ENCODE measurements at regions not wholly inside any gene's neighbourhood (a gene's known extent, or its start where the extent isn't known, plus 50 kb on each side); places are given as distances from the start of the nearest gene placed in this dataset.

DNA sequence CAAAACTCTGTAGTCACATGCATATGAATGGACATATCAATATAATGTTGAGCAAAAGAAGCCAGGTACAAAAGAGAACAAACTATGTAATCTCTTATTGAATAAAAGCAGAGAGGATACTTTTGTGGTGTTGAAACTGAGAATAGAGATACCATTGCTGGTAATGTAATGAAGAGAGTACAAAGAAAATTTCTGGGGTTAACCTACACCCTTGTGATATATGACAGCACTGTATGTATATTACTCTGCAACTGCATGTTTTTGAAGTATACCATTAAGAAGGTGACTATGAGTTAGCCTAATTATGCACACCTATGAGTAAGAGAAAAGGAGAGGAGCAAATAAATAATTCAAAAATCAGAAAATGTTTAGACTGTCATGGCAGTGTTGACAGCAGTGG is 268.8 kb upstream of the DEFB112 start:
- CTCF ChIA-PET: no interaction called here
- H3K4me1 ChIP-seq (ENCODE audit: control insufficient read depth, insufficient read depth, low read length): no peaks in the 10 kb centered on the region
- no peaks in the 10 kb centered on the region for H3K9me3 ChIP-seq (ENCODE audit: control insufficient read depth, insufficient read depth, low read depth, low read length)
- TF ChIP-seq KLF17 (tag by site-specific recombination; IDR thresholded peaks at IDR 0.05) (no peak), GLI4 (tag by site-specific recombination; IDR thresholded peaks at IDR 0.05) (no peak), ZNF704 (tag by site-specific recombination; IDR thresholded peaks at IDR 0.05) (no peak), ZNF302 (tag by site-specific recombination; IDR thresholded peaks at IDR 0.05; ENCODE audit: low read depth) (no peak), ZNF707 (tag by site-specific recombination; IDR thresholded peaks at IDR 0.05) (no peak), SALL2 (tag by site-specific recombination; IDR thresholded peaks at IDR 0.05; ENCODE audit: borderline replicate concordance) (no peak), SP2 (tag by site-specific recombination; IDR thresholded peaks at IDR 0.05) (no peak), ZBTB21 (tag by site-specific recombination; IDR thresholded peaks at IDR 0.05) (no peak), ZNF138 (tag by site-specific recombination; IDR thresholded peaks at IDR 0.05; ENCODE audit: borderline replicate concordance) (no peak), ZNF654 (tag by site-specific recombination; IDR thresholded peaks at IDR 0.05; ENCODE audit: low read depth) (no peak), ZNF660 (tag by site-specific recombination; IDR thresholded peaks at IDR 0.05) (no peak), ZNF426 (tag by site-specific recombination; IDR thresholded peaks at IDR 0.05) (no peak), ZNF843 (tag by site-specific recombination; IDR thresholded peaks at IDR 0.05) (no peak), BCL11A (tag by site-specific recombination; IDR thresholded peaks at IDR 0.05; ENCODE audit: low read depth) (no peak), ZNF248 (tag by site-specific recombination; IDR thresholded peaks at IDR 0.05) (no peak)
- TF ChIP-seq, protein P1, sequence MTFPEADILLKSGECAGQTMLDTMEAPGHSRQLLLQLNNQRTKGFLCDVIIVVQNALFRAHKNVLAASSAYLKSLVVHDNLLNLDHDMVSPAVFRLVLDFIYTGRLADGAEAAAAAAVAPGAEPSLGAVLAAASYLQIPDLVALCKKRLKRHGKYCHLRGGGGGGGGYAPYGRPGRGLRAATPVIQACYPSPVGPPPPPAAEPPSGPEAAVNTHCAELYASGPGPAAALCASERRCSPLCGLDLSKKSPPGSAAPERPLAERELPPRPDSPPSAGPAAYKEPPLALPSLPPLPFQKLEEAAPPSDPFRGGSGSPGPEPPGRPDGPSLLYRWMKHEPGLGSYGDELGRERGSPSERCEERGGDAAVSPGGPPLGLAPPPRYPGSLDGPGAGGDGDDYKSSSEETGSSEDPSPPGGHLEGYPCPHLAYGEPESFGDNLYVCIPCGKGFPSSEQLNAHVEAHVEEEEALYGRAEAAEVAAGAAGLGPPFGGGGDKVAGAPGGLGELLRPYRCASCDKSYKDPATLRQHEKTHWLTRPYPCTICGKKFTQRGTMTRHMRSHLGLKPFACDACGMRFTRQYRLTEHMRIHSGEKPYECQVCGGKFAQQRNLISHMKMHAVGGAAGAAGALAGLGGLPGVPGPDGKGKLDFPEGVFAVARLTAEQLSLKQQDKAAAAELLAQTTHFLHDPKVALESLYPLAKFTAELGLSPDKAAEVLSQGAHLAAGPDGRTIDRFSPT (tag by site-specific recombination; IDR thresholded peaks at IDR 0.05): no peak
- TF ChIP-seq, protein P2, sequence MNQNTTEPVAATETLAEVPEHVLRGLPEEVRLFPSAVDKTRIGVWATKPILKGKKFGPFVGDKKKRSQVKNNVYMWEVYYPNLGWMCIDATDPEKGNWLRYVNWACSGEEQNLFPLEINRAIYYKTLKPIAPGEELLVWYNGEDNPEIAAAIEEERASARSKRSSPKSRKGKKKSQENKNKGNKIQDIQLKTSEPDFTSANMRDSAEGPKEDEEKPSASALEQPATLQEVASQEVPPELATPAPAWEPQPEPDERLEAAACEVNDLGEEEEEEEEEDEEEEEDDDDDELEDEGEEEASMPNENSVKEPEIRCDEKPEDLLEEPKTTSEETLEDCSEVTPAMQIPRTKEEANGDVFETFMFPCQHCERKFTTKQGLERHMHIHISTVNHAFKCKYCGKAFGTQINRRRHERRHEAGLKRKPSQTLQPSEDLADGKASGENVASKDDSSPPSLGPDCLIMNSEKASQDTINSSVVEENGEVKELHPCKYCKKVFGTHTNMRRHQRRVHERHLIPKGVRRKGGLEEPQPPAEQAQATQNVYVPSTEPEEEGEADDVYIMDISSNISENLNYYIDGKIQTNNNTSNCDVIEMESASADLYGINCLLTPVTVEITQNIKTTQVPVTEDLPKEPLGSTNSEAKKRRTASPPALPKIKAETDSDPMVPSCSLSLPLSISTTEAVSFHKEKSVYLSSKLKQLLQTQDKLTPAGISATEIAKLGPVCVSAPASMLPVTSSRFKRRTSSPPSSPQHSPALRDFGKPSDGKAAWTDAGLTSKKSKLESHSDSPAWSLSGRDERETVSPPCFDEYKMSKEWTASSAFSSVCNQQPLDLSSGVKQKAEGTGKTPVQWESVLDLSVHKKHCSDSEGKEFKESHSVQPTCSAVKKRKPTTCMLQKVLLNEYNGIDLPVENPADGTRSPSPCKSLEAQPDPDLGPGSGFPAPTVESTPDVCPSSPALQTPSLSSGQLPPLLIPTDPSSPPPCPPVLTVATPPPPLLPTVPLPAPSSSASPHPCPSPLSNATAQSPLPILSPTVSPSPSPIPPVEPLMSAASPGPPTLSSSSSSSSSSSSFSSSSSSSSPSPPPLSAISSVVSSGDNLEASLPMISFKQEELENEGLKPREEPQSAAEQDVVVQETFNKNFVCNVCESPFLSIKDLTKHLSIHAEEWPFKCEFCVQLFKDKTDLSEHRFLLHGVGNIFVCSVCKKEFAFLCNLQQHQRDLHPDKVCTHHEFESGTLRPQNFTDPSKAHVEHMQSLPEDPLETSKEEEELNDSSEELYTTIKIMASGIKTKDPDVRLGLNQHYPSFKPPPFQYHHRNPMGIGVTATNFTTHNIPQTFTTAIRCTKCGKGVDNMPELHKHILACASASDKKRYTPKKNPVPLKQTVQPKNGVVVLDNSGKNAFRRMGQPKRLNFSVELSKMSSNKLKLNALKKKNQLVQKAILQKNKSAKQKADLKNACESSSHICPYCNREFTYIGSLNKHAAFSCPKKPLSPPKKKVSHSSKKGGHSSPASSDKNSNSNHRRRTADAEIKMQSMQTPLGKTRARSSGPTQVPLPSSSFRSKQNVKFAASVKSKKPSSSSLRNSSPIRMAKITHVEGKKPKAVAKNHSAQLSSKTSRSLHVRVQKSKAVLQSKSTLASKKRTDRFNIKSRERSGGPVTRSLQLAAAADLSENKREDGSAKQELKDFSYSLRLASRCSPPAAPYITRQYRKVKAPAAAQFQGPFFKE (tag by site-specific recombination; IDR thresholded peaks at IDR 0.05; ENCODE audit: borderline replicate concordance): no peak
- TF ChIP-seq, protein P3, sequence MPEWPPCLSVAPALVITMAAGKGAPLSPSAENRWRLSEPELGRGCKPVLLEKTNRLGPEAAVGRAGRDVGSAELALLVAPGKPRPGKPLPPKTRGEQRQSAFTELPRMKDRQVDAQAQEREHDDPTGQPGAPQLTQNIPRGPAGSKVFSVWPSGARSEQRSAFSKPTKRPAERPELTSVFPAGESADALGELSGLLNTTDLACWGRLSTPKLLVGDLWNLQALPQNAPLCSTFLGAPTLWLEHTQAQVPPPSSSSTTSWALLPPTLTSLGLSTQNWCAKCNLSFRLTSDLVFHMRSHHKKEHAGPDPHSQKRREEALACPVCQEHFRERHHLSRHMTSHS (tag by site-specific recombination; IDR thresholded peaks at IDR 0.05): no peak
- POLR2A ChIA-PET: no interaction called here
- H3K36me3 ChIP-seq (ENCODE audit: control insufficient read depth in 2 of 2, insufficient read depth in 1 of 2, low read length in 2 of 2): no peaks in the 10 kb centered on the region
- H3K27ac ChIP-seq (ENCODE audit: extremely low read depth, low read depth, low read length): no peak overlapping the region
- no peak overlapping the region for H3K4me3 ChIP-seq (ENCODE audit: low read depth, low read length)

Measured in HEK293 (cell line).